ENCODE measurements at regions not wholly inside any gene's neighbourhood (a gene's known extent, or its start where the extent isn't known, plus 50 kb on each side); places are given as distances from the start of the nearest gene placed in this dataset.

DNA sequence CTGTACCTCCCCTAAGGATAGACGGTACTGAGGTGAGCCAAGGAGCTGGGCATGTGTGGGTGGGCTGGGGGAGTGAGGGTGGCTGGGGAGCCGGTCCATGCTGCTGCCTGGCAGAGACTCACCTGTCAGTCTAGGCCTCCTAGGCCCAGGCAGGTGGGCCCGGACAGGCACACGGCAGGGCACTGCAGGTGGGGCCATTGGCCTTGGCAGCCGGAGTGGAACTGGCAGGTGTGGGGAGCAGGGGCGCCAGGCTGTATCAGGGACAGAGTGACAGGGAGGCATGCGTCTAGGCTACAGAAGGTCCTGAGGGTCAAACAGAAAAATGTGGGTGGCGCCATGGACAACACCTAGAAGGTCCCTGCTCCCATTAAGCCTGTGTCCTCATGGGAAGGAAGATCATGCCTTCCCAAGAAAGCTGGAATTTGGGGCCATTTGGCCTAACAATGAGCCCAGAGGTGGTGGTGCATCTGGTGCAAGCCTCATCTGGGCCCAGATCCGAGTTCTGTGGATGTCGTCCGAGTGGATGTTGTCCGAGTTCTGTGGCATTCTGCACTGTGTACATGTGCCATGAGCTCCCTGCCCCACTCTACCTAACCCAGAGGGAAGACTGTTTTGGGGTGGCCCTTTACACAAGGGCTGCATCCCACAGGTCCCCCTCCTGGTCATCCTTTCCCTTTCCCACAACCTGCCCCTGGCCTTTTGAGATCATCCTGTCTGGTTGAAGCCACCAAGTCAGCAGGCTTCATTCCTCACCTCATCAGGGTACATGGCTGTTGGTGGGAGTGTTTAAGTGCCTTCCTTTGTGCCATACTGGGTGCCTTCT is 249.7 kb downstream of the GLI2 start (continued):
- no peak for TF ChIP-seq ZBTB33 (IDR thresholded peaks at IDR 0.05)

DNA sequence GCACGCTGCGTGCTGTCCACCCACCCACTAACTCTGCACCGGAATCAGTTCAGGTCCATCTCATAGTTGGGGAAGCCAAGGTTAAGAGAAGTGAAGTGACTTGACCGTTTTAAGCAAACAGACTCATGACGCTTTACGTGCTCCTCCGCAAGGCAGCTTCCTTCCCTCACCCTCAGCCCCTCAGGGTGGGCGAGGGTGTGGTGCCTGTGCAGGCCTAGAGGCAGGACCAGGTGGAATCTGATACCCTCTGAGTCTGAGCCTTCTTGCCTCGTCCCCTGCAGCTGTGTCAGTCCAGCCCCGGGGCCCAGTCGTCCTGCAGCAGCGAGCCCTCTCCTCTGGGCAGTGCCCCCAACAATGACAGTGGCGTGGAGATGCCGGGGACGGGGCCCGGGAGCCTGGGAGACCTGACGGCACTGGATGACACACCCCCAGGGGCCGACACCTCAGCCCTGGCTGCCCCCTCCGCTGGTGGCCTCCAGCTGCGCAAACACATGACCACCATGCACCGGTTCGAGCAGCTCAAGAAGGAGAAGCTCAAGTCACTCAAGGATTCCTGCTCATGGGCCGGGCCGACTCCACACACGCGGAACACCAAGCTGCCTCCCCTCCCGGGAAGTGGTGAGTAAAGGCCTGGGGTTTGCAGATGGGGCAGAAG is 250.5 kb downstream of the GLI2 start:
- DNase-seq (ENCODE audit: low read depth, low spot score) (no peak), FAIRE-seq (no peak), ATAC-seq (no peak)
- no peaks in the 10 kb centered on the region for H3K36me3 ChIP-seq (ENCODE audit: control insufficient read depth in 2 of 2, insufficient read depth in 2 of 2, low read length in 1 of 2)
- no peak overlapping the region for H3K4me2 ChIP-seq (ENCODE audit: control insufficient read depth, insufficient read depth)
- H3K27ac ChIP-seq (ENCODE audit: control insufficient read depth, insufficient read depth), result no peak overlapping the region
- no peaks in the 10 kb centered on the region; a peak in 1 of 4 replicates for H3K27me3 ChIP-seq (replicated peaks in 1 of 2; ENCODE audit: control insufficient read depth in 2 of 2, insufficient read depth in 2 of 2, low read length in 1 of 2)
- ChIA-PET POLR2A (no interaction called here), RAD21 (ENCODE audit: unreplicated experiment) (no interaction called here), CTCF (no interaction called here), SMC1A (ENCODE audit: uncharacterized antibody, unreplicated experiment) (interaction anchor here (0.8 kb wide), 1 partner anchor 18 kb away, joined by 3 read pairs; no protein-coding TSS in a partner anchor)
- H4K20me1 ChIP-seq (ENCODE audit: control insufficient read depth, insufficient read depth), result no peaks in the 10 kb centered on the region
- no peak overlapping the region for H3K9ac ChIP-seq (ENCODE audit: control insufficient read depth, insufficient read depth, low read length)
- in situ Hi-C loops (cut with MboI) (no loop called here), intact Hi-C loops (cut with micrococcal nuclease; ENCODE audit: unreplicated experiment) (no loop called here)
- no peaks in the 10 kb centered on the region for H3K4me1 ChIP-seq (ENCODE audit: control insufficient read depth, insufficient read depth, low read length)
- 31% methylated on average over 27 of the region's 27 CpGs for WGBS (ENCODE audit: insufficient coverage, insufficient replicate concordance, low lambda C conversion rate, missing lambda C conversion rate)
- no peak overlapping the region for H3K4me3 ChIP-seq
- BruUV-seq (replicated peaks), result no TSS peak
- H3K9me3 ChIP-seq (replicated peaks; ENCODE audit: control insufficient read depth, insufficient read depth, low read length), result no peaks in the 10 kb centered on the region
- TF ChIP-seq EGR1 (IDR thresholded peaks at IDR 0.05; ENCODE audit: borderline replicate concordance in 1 of 2, low read depth in 2 of 2, low read length in 2 of 2), result no peak
- TF ChIP-seq CBX3 (IDR thresholded peaks at IDR 0.05; ENCODE audit: borderline replicate concordance, low read depth), result no peak
- TF ChIP-seq, protein P1, sequence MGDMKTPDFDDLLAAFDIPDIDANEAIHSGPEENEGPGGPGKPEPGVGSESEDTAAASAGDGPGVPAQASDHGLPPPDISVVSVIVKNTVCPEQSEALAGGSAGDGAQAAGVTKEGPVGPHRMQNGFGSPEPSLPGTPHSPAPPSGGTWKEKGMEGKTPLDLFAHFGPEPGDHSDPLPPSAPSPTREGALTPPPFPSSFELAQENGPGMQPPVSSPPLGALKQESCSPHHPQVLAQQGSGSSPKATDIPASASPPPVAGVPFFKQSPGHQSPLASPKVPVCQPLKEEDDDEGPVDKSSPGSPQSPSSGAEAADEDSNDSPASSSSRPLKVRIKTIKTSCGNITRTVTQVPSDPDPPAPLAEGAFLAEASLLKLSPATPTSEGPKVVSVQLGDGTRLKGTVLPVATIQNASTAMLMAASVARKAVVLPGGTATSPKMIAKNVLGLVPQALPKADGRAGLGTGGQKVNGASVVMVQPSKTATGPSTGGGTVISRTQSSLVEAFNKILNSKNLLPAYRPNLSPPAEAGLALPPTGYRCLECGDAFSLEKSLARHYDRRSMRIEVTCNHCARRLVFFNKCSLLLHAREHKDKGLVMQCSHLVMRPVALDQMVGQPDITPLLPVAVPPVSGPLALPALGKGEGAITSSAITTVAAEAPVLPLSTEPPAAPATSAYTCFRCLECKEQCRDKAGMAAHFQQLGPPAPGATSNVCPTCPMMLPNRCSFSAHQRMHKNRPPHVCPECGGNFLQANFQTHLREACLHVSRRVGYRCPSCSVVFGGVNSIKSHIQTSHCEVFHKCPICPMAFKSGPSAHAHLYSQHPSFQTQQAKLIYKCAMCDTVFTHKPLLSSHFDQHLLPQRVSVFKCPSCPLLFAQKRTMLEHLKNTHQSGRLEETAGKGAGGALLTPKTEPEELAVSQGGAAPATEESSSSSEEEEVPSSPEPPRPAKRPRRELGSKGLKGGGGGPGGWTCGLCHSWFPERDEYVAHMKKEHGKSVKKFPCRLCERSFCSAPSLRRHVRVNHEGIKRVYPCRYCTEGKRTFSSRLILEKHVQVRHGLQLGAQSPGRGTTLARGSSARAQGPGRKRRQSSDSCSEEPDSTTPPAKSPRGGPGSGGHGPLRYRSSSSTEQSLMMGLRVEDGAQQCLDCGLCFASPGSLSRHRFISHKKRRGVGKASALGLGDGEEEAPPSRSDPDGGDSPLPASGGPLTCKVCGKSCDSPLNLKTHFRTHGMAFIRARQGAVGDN (IDR thresholded peaks at IDR 0.05), result no peak
- TF ChIP-seq, protein P2, sequence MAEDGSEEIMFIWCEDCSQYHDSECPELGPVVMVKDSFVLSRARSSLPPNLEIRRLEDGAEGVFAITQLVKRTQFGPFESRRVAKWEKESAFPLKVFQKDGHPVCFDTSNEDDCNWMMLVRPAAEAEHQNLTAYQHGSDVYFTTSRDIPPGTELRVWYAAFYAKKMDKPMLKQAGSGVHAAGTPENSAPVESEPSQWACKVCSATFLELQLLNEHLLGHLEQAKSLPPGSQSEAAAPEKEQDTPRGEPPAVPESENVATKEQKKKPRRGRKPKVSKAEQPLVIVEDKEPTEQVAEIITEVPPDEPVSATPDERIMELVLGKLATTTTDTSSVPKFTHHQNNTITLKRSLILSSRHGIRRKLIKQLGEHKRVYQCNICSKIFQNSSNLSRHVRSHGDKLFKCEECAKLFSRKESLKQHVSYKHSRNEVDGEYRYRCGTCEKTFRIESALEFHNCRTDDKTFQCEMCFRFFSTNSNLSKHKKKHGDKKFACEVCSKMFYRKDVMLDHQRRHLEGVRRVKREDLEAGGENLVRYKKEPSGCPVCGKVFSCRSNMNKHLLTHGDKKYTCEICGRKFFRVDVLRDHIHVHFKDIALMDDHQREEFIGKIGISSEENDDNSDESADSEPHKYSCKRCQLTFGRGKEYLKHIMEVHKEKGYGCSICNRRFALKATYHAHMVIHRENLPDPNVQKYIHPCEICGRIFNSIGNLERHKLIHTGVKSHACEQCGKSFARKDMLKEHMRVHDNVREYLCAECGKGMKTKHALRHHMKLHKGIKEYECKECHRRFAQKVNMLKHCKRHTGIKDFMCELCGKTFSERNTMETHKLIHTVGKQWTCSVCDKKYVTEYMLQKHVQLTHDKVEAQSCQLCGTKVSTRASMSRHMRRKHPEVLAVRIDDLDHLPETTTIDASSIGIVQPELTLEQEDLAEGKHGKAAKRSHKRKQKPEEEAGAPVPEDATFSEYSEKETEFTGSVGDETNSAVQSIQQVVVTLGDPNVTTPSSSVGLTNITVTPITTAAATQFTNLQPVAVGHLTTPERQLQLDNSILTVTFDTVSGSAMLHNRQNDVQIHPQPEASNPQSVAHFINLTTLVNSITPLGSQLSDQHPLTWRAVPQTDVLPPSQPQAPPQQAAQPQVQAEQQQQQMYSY (CRISPR knock-in tag; IDR thresholded peaks at IDR 0.05), result no peak
- H3K79me2 ChIP-seq (ENCODE audit: control insufficient read depth, insufficient read depth, low read length), result no peaks in the 10 kb centered on the region
- H2AFZ ChIP-seq (ENCODE audit: control insufficient read depth, low read depth, low read length), result no peak overlapping the region
